ENCODE measurements at regions not wholly inside any gene's neighbourhood (a gene's known extent, or its start where the extent isn't known, plus 50 kb on each side); places are given as distances from the start of the nearest gene placed in this dataset.

DNA sequence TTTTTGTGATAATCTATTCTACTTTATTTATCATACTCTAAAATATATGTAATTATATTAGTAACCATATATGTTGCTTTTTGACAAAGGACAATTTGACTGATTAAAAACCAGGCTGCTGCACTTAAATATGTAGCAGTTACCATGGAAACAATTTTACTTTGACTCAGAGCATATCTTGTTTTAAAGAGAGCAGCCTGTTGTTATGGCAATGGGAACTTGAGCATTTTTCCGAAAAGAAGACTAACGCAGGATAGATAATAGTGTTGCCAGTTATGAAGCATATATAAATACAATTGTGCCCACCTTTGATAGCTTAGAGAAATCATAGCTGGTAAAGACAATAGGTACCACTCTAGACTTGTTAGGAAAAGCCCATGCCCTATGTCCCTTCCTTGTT is 283.0 kb downstream of the GASK1B start:
- TF ChIP-seq CTCF (conservative IDR thresholded peaks at IDR 0.05; ENCODE audit: low read depth, low read length) = no peak
- H3K4me3 ChIP-seq (ENCODE audit: low read length) = no peak overlapping the region
- no peak for DNase-seq (ENCODE audit: low read depth)

DNA sequence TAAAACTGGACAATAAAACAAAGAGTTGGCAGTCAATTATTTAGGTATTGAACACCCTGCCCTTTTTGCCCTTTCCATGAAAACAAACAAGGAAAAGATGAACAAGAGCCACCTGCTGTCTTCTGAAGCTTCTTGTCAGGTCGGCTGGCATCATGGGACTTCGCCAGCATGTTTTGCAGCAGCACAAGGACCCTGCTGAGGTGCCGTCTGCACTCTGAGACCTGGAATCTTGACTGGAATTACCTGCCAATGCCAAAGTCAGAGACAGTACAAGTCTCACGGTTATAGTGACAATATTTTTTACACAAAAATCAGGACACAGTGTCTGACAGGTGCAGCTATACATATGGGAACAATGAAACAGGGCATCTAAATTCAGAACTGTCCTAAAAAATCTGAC is 284.5 kb downstream of the GASK1B start:
- DNase-seq (ENCODE audit: low read depth) = no peak
- TF ChIP-seq CTCF (conservative IDR thresholded peaks at IDR 0.05; ENCODE audit: low read depth, low read length) = no peak

DNA sequence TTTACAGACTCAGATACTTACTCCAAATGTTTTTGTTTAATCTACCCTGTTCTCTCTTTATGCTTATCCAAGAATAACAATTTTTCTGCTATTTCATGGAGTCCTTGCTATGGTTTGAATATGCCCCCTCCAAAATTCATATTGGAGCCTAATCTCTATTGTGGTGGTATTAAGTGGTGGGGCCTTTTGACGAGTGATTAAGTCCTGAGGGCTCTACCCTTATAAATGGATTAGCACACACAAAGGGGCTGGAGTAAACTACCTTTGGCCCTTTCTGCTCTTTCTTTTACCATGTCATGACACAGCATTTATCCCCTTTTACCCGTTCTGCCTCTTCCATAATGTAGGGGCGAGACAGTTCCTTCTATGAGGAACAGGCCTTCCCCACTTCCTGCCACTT is 285.5 kb downstream of the GASK1B start:
- no peak for TF ChIP-seq CTCF (conservative IDR thresholded peaks at IDR 0.05; ENCODE audit: low read depth, low read length)
- H3K4me3 ChIP-seq (ENCODE audit: low read length) = no peak overlapping the region
- no peak for DNase-seq (ENCODE audit: low read depth)

More for the DNA sequence above, 284.5 kb downstream of the GASK1B start:
- H3K4me3 ChIP-seq (ENCODE audit: low read length) = no peak overlapping the region

DNA sequence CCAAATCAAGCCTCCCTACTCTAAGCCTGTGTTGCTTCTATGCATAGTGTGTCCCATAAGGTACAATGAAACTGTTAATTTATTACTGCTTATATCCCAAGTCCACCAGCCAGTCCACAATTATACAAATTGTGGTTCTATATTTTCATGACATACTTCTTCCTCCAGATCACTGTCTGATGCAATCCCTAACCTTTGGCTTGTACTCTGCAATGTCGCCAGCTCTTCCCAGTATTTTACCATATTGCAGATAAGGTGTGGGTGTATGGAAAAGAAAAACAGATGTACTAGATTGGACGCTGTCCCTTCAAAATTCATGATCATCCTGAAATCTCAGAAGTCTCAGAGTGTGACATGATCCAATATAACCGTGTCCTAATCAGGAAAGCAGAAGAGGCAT is 286.2 kb downstream of the GASK1B start:
- no peak for DNase-seq (ENCODE audit: low read depth)
- H3K4me3 ChIP-seq (ENCODE audit: low read length) = no peak overlapping the region
- TF ChIP-seq CTCF (conservative IDR thresholded peaks at IDR 0.05; ENCODE audit: low read depth, low read length) = no peak

DNA sequence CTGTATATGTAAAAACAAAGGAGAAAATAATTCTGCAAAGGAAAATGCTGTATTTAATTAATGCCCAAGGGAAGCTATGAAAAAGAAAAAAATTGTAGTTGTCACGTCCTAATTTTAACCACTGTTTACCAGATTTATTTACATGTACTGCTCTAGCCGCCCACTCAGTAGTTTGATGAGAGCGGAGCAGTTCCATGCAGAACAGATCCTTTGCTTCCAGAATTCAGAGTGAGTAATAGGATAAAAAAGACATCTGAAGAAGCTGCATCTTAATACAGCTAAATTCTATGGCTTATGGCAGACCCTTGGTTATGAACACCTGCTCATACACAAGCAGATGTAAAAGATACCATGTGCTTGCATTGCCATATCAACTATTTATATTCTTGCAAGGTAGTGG is 287.0 kb downstream of the GASK1B start:
- TF ChIP-seq CTCF (conservative IDR thresholded peaks at IDR 0.05; ENCODE audit: low read depth, low read length) = no peak
- DNase-seq (ENCODE audit: low read depth) = no peak
- no peak overlapping the region for H3K4me3 ChIP-seq (ENCODE audit: low read length)

- no peak for TF ChIP-seq CTCF (conservative IDR thresholded peaks at IDR 0.05; ENCODE audit: low read depth, low read length)
- no peak for DNase-seq (ENCODE audit: low read depth)
Measured at GRCh38 chr4:157882901-157883300, 289.9 kb downstream of the GASK1B start.

GRCh38 chr4:157880761-157881160 is 292.1 kb downstream of the GASK1B start:
- no peak for TF ChIP-seq CTCF (conservative IDR thresholded peaks at IDR 0.05; ENCODE audit: low read depth, low read length)
- no peak for DNase-seq (ENCODE audit: low read depth)
- no peak overlapping the region for H3K4me3 ChIP-seq (ENCODE audit: low read length)

More at GRCh38 chr4:157882901-157883300, 289.9 kb downstream of the GASK1B start:
- H3K4me3 ChIP-seq (ENCODE audit: low read length) = no peak overlapping the region

All from retinal pigment epithelial cell (primary cell).